Stimulated activated CD8-positive, alpha-beta memory T cell treated with anti-CD3 and anti-CD28 coated beads, Interleukin-12 subunit alpha, Interleukin-12 subunit beta, amount 100 ng/mL, for 1 hour (primary cell): ENCODE measurements at regions not wholly inside any gene's neighbourhood (a gene's known extent, or its start where the extent isn't known, plus 50 kb on each side); places are given as distances from the start of the nearest gene placed in this dataset.
A peak's percentile ranks its signal among the peaks of the same experiment; 100 is the strongest.

ENCODE experiments used
- DNase-seq: peaks from one replicate; pipeline ENCODE4 v3.0.0-alpha.2; 2020; ENCODE audit warnings: low read depth

DNA sequence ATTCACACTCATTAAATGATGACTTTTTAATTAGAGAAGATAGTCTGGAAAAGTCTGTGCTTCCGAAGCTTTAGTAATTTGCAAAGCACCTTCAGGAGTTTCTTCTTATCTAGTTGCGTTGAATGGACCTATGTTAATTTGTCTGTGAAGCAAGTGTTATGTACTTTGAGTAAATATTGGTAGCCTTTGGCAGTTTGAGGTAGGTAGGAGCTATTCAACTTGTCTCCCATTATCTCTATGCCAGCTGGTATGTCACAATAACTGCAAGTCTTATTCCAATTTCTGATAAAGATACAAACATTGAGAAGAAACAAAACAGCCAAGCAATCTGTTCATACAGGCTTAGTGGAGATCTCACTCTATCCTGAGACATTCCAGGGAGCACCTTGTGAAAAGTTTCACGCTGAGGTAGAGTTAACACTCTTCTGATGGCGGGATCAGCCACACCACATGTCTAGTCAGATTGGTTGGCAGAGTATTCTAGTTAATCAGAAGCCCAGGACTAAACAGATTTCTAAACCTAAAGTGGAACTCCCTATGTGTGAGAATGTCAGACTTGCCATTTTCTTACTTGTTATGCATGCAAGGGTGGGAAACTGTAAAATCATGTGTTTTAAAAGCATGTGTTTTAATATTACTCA lies 219.8 kb upstream of the MANEA start:
- no peak for DNase-seq

DNA sequence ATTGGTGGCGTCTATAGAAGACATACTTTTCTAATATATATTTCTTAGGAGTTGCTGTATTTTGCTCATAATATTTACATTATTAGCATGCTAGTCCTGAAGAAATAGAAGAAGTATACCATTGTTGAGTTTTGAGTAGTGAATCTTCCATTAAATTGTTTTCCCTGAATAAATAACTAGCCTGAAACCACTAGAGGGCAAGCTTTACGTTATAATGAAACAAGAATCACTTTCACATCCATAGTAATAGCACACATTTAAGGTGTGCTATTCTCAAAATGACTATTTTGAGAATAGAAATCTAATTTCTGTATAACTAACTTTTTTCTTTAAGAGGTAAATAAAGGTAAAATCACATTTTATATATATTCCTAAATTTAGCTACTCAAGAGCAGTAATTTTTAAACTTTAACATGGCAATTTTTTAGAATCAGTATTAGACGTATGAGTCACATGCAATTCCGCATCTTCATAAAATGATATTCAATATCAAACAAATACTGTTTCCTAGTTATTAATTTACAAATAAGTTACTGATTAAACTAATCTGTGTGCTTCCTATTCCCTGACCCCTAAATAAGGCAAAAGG lies 213.2 kb upstream of the MANEA start:
- DNase-seq, result no peak

- no peak for DNase-seq
These were observed 211.9 kb upstream of the MANEA start for GRCh38 chr6:95365454-95365853.

- DNase-seq, result no peak
These were observed 210.9 kb upstream of the MANEA start for GRCh38 chr6:95366414-95366813.

DNA sequence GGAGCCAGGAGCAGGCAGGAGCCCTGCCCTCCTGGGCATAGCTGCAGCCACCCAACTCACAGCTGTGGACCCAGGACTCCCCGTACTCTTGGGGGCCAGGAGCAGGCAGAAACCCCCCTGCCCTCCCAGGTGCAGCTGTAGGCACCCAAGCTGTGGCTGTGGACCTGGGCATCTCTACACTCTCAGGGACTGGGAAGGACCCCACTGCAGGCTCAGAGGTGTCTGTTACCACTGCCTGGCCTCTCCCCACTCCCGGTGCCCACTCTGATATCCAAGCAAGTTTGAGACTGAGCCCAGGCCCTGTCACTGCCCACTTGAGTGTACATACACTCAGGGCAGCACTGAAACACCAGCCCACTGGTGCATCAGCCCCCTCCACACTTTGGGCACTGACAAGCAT lies 193.5 kb upstream of the MANEA start:
- DNase-seq, result no peak

DNA sequence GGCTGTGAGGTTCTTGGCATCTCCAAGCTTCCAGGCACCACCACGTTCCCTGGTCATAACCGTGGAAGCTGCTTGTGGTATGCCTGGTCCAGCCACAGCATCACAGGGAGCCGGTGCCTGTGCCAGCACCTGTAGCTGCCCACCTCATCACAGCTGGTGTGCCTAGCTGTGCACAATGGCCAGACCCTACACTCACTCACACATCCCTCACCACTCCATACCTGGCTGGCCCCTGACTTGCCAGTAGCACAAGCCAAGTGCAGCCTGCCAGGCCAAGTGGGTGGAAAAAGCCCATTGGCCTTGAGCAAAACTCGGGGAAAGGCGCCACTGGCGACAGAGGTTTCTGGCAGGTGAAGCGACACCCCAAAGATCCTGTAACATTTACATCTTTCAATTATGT lies 192.3 kb upstream of the MANEA start:
- no peak for DNase-seq

- DNase-seq, result no peak
These were observed 189.5 kb upstream of the MANEA start for GRCh38 chr6:95387845-95388244.

DNA sequence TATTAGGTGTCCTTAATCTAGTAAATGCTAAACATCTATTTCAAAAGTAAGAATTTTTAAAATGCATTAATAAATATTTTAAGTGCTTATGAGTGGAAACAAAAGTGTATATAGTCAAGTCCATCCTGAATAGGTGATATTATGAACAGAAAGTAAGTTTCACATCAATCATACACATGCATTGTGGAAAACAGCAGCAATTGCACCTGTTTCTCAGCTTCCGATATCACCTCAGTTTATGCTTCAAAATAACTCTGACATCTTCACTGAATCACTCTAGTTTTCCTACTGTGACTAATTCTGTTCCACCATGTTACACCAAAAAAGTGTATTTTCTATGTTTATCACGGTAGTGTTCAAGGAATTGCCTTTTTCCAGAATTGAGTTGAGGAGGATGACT lies 172.6 kb upstream of the MANEA start:
- no peak for DNase-seq

GRCh38 chr6:95408111-95408510 lies 169.2 kb upstream of the MANEA start:
- DNase-seq, result no peak

GRCh38 chr6:95410168-95410567 lies 167.2 kb upstream of the MANEA start:
- DNase-seq, result no peak

DNA sequence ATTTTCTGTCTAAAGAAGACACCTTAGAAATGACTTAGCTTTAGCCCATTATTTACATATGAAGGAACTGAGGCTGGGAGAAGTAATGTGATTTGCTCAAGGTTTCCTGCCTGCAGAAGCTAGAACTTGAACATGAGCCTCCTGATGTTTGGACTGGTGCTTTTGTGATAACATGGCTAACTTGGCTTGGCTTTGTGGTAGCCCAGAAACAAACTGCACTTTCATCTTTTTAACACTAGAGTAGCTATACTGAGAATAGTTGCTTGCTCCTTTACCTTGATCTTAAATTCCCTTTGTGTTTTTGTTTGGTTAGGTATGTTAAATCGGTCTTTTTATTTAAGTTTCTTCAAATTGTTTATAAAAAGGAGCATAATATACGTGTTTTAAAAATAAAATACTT lies 163.5 kb upstream of the MANEA start:
- DNase-seq, result no peak

DNA sequence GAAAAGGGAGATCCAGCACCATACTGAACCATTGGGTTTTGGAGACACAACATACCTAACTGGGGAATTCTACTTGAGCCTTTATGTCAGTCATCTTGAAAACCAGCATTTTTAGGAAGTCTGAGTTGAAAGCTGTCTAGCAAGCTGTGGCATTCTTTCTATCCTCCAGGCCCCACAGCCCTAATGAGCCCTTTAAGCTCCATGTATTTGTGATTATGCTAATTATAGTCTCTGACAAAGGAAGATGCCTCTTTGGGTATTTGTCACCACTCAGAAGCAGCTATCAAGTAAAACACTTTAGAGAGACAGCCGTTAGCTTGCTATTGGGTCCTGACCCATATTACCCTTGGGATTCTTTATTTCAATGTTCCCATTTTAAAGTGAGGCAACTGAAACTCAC lies 159.5 kb upstream of the MANEA start:
- DNase-seq, result no peak

- DNase-seq, result no peak
These were observed 156.5 kb upstream of the MANEA start for GRCh38 chr6:95420792-95421191.

GRCh38 chr6:95423331-95423730 lies 154.0 kb upstream of the MANEA start:
- no peak for DNase-seq

GRCh38 chr6:95431637-95432228 lies 145.6 kb upstream of the MANEA start:
- peak; percentile 2 for DNase-seq

DNA sequence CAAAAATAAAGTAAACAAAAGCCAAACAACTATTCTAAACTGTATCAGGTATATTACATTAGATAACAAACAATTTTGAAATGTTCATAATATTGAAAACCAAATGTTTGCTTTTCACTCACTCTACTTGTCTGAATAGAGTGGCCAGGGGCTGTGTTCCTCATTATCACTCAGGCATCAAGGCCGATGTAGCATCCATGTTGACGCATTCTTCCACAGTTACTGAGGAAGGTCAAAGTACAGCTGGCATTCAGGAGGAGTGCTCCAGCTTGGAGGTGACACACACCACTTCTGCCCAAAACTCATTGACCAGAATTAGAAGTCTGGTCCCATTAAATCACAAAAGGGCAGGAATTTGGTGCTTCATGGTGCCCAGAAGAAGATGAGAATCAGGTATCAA lies 137.6 kb upstream of the MANEA start:
- no peak for DNase-seq

- no peak for DNase-seq
These were observed 129.1 kb upstream of the MANEA start for GRCh38 chr6:95448208-95448607.

DNA sequence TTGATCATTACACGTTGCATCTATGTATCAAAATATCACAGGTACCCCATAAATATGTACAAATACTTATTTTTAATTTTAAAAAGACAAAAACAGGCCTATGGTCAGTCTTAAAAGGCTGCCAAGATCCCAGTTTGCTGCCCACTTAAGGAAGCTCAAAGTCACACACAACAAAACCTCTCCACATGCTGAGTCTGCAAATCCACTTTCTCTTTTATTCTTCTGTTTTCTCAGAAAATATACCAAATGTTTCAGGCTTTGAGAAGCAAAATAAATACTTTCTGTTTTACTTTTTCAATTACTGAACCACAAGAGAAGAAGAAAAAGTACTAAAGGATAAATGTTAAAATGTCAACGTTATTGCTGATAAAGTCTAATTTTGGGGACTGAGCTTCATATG lies 107.8 kb upstream of the MANEA start:
- DNase-seq, result no peak

DNA sequence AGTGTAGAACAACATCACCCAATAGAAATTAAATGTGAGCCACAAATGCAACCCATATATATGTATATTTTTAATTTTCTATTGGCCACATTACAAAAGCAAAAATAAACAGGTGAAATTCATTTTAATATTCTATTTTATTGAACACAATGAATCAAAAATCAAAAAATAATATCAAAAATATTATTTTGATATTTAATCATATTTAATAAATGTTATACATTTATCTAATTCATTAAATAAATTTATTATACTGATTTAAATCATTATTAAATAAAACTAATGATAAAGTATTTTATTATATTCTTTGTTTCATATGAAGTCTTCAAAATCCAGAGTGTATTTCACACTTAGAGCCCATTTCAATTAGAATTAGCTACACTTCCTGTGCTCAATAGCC lies 98.4 kb upstream of the MANEA start:
- DNase-seq, result no peak

GRCh38 chr6:95487817-95488216 lies 89.5 kb upstream of the MANEA start:
- DNase-seq, result no peak

- no peak for DNase-seq
These were observed 88.0 kb upstream of the MANEA start for GRCh38 chr6:95489185-95489863.

- no peak for DNase-seq
These were observed 80.4 kb upstream of the MANEA start for GRCh38 chr6:95496769-95497426.
